HCT116 (cell line): ENCODE measurements at regions not wholly inside any gene's neighbourhood (a gene's known extent, or its start where the extent isn't known, plus 50 kb on each side); places are given as distances from the start of the nearest gene placed in this dataset.

Experiments
- ATF3 ChIP-seq: IDR thresholded peaks from 2 replicates; pipeline ENCODE4 v1.6.1; 2012
- CEBPB ChIP-seq: IDR thresholded peaks from 2 replicates; pipeline ENCODE4 v1.6.1; 2012; ENCODE audit warnings: low read depth
- EZH2 ChIP-seq: fragments of 200-600 bp; sonication (generic); IDR thresholded peaks from 2 replicates; pipeline ENCODE4 v1.6.1; 2017; ENCODE audit warnings: antibody characterized with exemption, mixed run types
- FOSL1 ChIP-seq: IDR thresholded peaks from 2 replicates; pipeline ENCODE4 v1.6.1; 2012; ENCODE audit warnings: low read depth
- MAX ChIP-seq: IDR thresholded peaks from 2 replicates; pipeline ENCODE4 v1.6.1; 2012
- POLR2A ChIP-seq: IDR thresholded peaks from 2 replicates; pipeline ENCODE4 v1.7.0; 2011; ENCODE audit warnings: borderline replicate concordance; ENCODE audit not compliant: insufficient read depth, insufficient read length; ENCODE audit errors: extremely low read depth
- POLR2AphosphoS5 ChIP-seq: IDR thresholded peaks from 2 replicates; pipeline ENCODE4 v1.6.1; 2011; ENCODE audit warnings: mild to moderate bottlenecking, low read depth, low read length, moderate library complexity
- SIN3A ChIP-seq: IDR thresholded peaks from 2 replicates; pipeline ENCODE4 v1.6.1; 2012; ENCODE audit warnings: low read depth
- SRF ChIP-seq: IDR thresholded peaks from 2 replicates; pipeline ENCODE4 v1.6.1; 2012; ENCODE audit warnings: low read depth
- TCF7L2 ChIP-seq: IDR thresholded peaks from 2 replicates; pipeline ENCODE4 v1.7.0; 2011; ENCODE audit warnings: borderline replicate concordance, inconsistent platforms; ENCODE audit not compliant: insufficient read depth, insufficient read length; ENCODE audit errors: extremely low read depth
- ZNF274 ChIP-seq: fragments of 200-500 bp; sonication (Bioruptor generic); IDR thresholded peaks from 2 replicates; pipeline ENCODE4 v1.6.1; 2014; ENCODE audit warnings: mild to moderate bottlenecking, low read depth, low read length, inconsistent platforms
- TF ChIP-seq, protein P1 (sequence below), 3 experiments: fragments of 200-600 bp in 1 of 3; sonication (generic) in 1 of 3; IDR thresholded peaks in 2 of 3; conservative IDR thresholded peaks in 1 of 3; 2 replicates each; pipeline ENCODE4 v1.5.1; 2012 to 2017; ENCODE audit warnings: low read depth in 2 of 3, low read length in 2 of 3, antibody characterized with exemption in 1 of 3, borderline replicate concordance in 1 of 3, control low read depth in 1 of 3, mild to moderate bottlenecking in 1 of 3, mixed read lengths in 1 of 3, mixed run types in 1 of 3, moderate library complexity in 1 of 3; ENCODE audit not compliant: insufficient read depth in 1 of 3
- TF ChIP-seq, protein P2 (sequence below): IDR thresholded peaks from 2 replicates; pipeline ENCODE4 v1.6.1; 2011; ENCODE audit warnings: mild to moderate bottlenecking, low read length, moderate library complexity; ENCODE audit not compliant: insufficient replicate concordance; ENCODE audit errors: extremely low read depth

DNA sequence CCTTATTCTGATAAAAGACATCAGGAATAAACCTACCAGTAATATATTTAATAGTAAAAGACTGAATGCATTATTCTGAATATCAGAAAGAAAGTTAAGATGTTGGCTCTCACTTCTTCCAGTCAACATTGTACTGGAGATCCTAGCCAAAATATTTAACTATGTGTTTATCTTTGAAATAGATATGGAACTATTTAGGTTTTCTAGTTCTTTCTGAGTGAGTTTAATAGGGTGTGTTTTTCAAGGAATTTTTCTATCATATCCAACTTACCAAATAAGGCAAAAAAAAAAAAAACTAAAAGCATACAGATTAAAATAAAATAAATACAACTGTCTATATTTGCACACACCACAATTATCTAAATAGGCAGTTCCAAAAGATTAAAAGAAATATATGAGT is 478.9 kb upstream of the LMO3 start:
- no peak for TF ChIP-seq ZNF274
- TF ChIP-seq, protein P1, sequence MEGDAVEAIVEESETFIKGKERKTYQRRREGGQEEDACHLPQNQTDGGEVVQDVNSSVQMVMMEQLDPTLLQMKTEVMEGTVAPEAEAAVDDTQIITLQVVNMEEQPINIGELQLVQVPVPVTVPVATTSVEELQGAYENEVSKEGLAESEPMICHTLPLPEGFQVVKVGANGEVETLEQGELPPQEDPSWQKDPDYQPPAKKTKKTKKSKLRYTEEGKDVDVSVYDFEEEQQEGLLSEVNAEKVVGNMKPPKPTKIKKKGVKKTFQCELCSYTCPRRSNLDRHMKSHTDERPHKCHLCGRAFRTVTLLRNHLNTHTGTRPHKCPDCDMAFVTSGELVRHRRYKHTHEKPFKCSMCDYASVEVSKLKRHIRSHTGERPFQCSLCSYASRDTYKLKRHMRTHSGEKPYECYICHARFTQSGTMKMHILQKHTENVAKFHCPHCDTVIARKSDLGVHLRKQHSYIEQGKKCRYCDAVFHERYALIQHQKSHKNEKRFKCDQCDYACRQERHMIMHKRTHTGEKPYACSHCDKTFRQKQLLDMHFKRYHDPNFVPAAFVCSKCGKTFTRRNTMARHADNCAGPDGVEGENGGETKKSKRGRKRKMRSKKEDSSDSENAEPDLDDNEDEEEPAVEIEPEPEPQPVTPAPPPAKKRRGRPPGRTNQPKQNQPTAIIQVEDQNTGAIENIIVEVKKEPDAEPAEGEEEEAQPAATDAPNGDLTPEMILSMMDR (IDR thresholded peaks at IDR 0.05 in 2 of 3, conservative IDR thresholded peaks at IDR 0.05 in 1 of 3; ENCODE audit: borderline replicate concordance in 1 of 3, insufficient read depth in 1 of 3, low read depth in 2 of 3, low read length in 2 of 3): no peak
- no peak for TF ChIP-seq ATF3
- TF ChIP-seq POLR2A: no peak
- no peak for TF ChIP-seq SRF
- no peak for TF ChIP-seq POLR2AphosphoS5
- no peak for TF ChIP-seq FOSL1
- no peak for TF ChIP-seq EZH2
- no peak for TF ChIP-seq CEBPB
- TF ChIP-seq, protein P2, sequence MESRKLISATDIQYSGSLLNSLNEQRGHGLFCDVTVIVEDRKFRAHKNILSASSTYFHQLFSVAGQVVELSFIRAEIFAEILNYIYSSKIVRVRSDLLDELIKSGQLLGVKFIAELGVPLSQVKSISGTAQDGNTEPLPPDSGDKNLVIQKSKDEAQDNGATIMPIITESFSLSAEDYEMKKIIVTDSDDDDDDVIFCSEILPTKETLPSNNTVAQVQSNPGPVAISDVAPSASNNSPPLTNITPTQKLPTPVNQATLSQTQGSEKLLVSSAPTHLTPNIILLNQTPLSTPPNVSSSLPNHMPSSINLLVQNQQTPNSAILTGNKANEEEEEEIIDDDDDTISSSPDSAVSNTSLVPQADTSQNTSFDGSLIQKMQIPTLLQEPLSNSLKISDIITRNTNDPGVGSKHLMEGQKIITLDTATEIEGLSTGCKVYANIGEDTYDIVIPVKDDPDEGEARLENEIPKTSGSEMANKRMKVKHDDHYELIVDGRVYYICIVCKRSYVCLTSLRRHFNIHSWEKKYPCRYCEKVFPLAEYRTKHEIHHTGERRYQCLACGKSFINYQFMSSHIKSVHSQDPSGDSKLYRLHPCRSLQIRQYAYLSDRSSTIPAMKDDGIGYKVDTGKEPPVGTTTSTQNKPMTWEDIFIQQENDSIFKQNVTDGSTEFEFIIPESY: no peak
- no peak for TF ChIP-seq MAX
- no peak for TF ChIP-seq TCF7L2
- no peak for TF ChIP-seq SIN3A
